UCSD-AML1 (cell line): ENCODE measurements at regions not wholly inside any gene's neighbourhood (a gene's known extent, or its start where the extent isn't known, plus 50 kb on each side); places are given as distances from the start of the nearest gene placed in this dataset.

Source experiments
- DNase-seq: peaks from one replicate; lab custom pipeline; 2025; ENCODE audit not compliant: unreplicated experiment; lab: John Stamatoyannopoulos, UW

DNA sequence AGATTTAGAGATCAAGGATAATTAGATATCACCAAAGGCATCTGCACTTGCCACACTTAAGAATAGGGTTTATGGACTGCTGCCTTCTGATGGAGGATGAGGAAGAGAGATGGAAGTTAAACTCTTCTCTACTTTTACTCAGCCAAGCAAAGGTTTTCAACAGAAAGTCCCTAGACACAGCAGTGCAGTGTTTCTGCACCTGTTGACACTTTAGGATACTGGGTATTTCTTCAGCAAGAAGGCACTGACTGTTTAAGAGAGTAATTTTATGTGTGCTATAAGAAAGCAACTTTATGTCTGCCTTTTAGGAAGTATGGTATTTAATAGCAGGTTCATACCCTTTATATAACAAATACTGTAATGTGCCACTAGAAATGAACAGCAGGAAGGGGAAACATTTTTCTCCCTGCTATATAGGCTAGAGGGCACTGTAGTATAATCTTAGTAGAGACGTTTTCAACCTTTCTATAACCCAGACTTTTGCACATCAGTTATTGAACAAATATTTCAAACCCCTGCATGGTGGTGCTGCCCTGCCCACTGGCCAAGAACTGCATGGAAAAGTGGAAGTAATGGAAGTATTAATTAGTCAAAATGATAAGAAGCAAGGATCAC is 225.0 kb upstream of the GRIP1 start:
- no peak for DNase-seq

DNA sequence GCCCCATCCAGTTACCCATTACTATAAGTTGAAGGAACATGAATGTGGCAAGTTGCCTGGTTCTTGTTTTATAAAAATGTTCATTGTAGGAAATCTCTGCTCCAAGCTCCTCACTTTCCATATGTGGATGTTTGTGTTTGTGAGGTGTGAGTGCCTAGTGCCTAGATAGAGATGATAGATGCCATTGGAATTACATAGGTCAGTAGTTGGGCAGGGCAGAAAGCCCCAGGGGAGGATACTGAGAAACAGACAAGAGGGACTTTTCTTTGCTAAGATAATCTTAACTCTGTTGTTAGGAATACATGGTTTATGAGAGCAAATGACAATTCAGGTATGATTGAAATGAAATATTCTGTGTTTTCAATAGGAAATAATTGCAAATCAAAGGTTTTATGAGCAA is 226.3 kb upstream of the GRIP1 start:
- no peak for DNase-seq

DNA sequence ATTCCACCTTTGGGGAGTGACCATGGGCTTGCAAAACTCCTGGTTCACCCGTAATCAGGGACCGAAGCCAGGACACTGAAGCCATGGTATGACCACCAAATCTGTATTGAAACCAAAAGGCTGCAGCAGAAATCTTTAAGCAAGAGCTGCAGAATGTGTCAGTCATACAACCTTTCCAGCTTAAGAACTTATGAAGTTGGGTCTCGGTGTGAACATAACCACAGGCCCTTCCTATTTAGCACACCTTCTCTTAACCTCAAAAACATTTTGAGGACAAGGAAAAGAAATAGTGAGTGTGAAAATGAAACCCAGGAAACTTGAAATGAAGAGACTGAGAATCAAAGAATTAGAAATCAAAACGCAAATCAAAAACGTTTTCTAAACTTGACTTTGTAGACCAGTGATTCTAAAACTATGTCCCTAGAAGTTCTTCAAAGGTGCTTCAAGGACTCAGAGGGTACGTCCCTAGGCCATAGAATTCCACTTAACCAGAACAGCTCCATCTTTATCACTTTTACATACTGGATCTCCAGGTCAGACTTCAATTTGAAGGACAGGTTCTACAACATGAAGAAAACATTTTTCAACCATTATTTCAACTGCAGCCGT is 231.6 kb upstream of the GRIP1 start:
- DNase-seq = no peak

DNA sequence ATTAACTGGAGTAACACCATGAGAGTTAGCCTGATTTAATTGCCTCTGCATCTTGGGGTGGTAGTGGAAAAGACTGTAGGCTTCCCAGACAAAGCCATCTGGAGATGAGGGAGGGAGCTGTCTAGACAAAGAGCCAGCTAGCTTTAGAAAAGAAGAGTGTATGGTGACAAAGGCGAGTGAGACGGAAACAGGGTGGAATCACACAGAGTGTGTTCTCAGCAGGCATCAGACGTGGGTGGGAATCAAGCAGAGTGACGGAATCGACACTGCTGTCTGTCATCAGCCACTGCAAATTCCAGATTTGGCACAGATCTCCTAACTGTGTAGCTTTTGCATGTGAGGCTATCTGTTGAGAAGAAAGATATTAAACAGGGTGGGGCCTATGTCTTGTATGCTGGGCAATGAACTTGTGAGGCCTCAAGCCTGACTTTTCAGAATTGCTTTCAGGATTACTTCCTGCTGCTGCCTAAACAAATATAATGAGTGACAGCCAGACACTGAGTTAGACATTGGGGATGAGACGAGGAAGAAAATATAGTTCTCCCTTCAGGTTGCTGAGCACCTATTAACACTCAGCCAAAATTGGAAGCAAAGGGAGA is 236.5 kb upstream of the GRIP1 start:
- DNase-seq = no peak

DNA sequence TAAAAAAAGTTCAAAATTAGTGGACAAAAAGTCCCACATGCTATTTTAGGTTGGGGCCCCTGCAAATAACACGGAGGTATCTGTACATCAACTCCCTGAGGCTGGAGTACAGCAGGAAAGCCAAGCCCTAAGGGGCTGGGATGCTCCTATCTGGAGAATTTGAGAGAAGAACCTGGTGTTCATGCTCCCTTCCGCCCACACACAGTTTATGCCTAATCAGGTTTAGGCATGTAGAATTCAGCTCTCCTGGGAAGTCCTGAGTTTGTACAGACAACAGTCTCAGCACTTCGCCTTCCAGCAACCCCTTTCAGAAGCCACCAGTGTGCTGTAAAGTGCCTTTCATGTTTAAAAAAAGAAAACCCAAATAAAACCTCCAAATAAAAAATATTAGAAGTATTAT is 237.3 kb upstream of the GRIP1 start:
- DNase-seq = no peak

DNA sequence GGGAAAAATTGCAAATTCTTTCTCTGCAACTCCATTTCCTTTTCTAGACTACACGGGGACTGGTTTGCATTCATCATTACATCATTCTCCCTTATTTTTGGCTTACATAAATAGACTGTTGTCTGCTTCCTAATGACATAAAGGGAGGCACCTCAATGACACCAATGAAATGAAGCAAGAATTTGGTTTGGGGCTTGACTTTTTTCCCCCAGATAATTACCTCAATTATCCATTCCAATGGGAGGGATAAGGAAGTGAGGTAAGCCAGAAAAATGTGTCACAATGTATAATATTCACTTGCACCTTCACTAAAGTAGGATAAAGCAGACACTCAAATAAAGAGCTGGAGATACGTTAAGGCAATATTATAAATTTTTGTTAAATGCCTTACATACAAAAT is 240.6 kb upstream of the GRIP1 start:
- DNase-seq = no peak

DNA sequence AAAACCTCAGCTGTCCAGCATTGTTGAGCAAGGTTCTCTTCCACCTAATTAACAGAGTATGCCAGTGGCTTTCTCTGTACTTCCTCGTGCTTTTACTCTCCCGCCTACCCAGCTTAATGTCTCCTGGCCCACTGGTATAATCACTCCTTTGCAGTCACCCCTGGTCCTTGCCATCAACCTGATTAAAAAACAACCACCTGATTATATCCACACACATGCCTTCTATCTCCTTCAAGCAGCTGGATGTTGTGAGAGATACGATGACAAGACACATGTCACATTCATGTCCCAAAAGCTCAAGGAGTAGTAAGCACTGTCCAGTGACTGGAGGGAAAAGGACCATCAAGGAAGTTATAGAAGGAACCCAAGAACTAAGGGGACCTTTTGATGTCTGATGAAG is 241.3 kb upstream of the GRIP1 start:
- no peak for DNase-seq

DNA sequence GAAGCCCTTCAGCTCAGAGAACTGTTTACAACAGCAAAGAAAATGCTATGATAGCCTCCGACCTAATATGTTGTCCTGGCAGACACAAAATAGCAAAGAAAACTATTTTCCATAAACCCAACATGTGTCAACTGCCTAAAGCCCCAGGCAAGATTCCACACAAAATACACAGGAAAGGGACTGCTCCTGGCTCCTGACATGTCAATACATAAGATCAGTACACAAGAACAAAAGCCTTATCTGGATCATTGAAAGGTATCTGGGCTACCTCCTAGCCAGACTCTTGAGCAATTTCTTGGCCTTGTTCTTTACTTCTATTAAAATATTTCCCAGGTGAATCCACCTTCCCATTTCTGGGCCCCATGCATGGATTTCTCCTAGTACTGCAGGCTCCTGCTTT is 242.3 kb upstream of the GRIP1 start:
- no peak for DNase-seq

DNA sequence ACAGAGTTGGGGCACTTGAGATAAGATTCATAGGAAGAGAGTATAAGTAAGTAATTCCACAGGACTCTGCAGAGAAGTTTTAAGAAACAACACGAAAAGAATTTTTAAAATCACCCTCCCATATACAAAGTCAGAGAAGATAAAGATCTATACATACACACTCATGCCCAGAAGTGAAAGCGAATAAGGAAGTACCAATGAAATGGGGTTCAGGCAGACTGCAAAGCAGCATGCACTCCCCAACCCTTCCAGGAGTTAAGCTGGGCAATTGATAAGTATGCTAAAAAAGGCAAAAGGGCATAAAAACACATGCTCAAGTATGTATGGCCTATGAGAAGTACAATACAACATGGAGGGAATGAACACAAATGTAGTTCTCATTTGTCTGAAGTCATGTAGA is 246.2 kb upstream of the GRIP1 start:
- DNase-seq = no peak

DNA sequence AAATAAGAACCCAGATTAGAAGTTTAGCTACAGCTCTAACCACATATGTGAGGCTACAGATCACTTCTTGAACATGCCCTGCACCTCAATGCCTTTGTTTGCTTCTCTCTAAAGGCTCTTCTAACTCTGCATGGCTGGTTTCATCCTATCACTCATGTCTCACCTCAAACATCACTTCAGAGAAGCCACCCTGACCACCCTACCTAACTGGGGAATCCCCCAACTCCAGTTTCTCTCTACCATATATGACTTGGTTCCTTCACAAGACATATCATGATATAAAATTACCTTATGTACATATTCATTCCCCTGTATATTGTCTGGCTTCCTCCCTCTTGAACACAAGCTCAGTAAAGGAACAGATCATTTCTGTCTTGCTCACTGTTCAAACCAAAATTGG is 250.2 kb upstream of the GRIP1 start:
- no peak for DNase-seq

DNA sequence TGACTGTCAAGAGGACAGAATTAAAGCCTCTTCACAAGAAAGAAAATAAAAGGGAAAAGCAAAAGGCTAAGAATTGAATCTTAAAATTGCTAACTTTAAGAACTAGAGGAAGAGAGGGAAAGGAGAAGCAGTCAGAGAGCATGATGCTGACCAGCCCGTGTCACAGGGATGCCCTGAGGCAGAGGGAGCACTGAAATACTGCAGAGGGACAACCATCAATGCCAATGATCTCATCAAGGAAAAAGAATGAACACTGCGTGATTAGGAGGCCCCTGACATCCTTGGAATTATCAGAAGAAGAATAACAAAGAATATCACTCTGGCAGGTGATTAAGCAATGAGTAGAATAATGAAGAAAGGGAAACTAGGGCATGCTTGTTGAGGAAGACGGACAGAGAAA is 252.2 kb upstream of the GRIP1 start:
- no peak for DNase-seq

DNA sequence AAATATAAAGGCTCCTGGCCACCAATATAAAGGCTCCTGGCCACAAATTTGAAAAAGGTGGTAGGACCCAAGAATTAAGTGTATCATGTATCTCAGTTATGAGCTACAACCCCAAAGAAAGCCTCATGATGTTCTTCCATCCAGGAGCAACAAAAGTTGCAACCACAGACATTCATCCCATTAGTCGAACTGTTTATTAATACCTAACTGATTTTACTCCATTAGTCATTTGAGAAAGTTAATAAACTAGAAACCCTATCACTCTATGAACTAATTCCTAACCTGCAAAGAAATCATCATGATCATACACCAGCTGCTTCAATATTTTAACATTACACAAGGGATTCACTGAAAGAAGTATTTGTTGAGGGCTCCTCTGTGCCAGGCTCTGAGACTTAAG is 253.2 kb upstream of the GRIP1 start:
- DNase-seq = no peak

DNA sequence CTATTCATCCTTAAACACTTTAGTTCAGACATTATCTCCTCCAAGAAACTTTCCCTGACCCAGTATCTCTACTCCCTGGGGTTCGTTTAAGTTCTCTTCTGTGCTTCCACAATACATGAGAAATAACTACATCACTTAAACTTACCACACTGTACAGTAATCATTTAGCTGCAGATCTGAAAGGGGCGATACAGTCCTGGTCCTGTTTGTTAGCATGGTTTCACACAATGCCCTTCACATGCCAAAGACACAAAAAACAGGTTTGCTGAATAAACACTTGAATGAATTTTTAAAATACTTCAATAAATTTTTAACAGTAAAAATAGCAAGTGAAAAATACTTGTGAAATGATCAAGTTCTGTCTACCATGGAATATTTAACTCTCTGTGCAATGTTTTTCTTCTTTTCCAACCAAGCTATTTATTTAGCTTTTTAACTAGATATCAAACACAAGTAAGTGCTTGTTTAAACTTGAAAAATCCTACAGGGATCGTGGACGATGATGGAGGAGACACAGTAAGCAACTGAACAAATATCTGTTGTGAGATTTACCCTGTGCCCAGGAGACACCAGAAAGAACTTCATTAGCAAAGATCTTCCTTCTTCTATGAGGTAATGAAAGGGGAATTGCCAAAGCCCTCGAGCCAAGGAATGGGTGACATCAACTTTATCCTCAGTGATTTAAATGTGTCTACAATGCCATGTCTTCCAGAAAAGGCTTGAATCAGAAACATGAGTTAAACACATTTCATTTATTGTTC is 255.6 kb upstream of the GRIP1 start:
- no peak for DNase-seq

DNA sequence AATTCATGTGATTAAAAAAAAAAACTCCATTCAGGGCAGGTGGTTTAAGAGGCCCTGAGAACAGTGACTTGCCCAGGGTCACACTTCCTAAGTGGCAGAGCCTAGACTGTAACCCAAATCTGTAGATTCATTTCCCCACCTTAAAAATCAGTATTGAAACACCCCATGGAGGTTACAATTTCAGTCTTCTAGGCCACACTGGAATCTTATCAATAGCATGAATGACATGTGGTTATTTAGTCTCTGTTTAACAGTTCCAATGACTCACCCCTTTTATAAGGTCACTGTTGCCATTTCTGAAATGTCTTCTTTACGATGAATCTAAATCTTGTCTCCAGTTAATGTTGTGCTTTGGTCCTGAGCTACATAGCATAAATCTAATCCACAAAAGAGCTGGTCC is 262.3 kb upstream of the GRIP1 start:
- no peak for DNase-seq

DNA sequence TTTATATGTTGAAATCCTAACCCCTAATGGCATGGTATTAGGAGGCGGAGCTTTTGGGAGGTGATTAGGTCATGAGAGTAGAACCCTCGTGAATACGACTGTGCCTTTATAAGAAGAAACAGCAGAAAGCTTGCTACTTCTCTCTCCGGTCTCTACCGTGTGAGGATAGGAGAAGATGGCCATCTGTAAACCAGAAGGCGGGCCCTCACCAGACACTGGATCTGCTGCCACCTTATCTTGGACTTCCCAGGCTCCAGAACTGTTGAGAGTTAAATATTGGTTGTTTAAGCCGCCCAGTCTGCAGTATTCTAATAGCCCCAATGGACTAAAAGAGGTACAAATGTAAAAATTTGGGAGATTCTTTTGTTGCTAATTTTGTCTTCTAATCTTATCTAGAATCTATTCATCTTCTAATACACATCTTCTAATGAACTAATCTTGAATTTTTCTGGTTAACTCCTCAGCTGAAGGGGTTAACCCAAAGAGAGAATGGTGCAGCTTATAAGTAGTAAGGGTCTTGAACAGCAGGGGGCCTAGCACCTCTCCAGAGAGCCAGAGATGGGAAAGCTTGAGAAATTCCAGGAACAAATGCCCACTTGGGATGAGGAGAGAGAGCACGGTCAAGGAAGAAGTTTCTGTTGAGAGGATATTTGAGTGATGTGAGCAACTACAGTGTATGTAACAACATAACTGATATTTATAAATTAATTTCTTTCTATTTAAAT is 264.0 kb upstream of the GRIP1 start:
- DNase-seq = no peak

DNA sequence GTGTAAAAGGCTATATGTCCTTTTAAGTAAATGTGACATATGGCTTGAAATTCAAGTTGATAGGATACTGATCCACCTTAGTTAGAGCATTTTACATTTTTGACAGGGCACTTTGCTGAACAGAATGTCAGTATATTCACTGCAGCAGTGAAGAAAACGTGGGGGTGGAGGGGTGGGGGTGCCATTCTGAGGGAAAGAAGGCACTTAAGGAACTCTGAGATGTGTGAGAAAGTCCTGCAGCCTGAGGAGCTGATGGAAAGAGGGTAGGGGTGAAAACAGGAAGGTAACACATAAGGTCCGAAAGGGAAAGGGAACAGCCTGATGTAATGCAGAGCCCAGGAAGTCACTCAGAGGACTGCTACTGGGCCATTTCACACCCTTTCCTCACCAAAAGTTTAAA is 265.5 kb upstream of the GRIP1 start:
- no peak for DNase-seq

DNA sequence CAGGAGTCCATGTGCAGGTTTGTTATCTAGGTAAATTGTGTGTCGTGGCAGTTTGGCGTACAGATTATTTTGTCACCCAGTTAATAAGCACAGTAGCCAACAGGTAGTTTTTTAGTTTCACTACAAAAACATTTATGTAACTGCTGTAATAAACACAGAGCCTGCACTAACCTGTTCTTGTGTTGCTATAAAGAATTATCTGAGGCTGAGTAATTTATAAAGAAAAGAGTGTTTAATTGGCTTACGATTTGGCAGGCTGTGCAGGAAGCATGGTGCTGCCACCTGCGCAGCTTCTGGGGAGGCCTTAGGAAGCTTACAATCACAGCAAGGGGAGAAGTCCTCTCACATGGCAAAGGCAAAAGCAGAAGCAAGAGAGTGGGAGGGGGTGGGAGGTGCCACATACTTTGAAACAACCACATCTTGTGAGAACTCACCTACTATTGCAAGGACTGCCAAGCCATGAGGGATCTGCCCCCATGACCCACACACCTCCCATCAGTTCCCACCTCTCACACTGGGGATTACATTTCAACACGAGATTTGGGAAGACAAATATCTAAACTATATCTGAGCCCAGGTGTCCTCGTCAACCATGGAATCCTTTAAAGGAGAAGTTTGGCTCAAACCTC is 266.4 kb upstream of the GRIP1 start:
- no peak for DNase-seq

DNA sequence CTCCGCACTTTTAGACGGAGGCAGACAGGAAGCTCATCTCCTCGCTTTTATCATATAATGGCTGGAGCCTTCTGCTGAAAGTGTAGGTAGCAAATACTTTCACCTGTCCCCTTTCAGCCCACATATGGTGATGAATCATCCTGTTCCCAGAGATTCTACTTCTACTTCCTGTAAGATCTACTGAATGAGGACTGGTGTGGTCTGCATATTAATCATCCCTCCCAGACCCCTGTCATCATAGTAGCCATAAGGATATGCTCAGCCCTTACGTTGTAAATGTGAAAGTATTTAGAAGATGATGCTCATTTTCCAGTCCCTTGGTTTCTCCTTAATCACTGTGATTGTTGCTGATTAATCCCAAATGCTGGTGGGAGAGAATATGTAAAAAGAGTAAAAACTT is 268.2 kb upstream of the GRIP1 start:
- no peak for DNase-seq

DNA sequence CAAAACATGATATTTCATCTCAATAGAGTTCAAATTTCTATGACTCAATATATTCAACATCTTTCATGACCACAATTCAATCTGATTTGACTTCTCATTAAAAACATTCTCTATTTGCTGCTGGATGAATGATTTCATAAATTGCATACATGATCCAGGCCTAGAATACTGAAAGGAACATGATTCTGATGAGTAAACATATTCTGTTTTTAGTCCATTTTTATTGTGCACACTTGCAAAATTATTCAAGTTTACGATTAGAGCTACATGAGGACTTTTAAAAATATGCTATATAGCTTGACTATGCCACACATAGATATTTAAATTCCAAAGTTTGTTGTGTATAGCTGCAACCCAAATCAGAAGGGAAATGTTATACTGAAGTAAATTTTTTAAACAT is 273.8 kb upstream of the GRIP1 start:
- DNase-seq = no peak

DNA sequence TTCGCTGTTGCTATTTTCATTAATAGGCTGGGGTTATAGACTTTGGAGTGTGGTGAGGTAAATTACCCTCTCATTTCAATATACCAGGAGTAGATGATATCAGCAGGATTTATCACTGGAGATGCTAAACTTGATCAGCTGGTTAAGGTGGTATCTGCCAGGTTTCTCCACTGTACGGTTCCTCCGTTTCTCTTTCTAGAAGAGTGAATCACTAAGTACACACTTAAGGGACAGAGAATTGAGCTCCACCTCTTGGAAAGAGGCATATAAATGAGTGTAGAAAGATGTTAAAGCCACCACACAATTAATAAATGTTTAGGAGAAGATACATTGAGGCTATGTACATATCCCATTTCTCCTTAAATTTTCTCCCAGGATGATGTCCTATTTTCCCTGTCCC is 277.4 kb upstream of the GRIP1 start:
- no peak for DNase-seq

DNA sequence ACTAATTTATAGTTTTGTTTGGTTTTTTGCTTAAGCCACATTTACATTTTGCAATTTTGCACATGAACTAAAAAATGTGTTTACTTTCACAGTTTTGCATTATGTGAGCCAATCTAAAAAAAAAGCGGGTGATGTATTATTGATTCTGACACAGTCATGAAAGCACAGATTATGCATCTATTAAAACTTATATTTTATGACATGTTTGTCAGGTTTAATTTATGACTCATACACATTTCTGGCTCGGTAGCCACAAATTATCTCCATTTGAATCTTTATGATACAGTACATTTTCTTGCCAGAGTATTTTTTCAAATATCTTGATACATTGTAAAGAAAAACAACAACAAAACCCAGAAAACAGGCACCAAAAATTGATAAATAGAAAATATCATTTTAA is 280.4 kb upstream of the GRIP1 start:
- no peak for DNase-seq
